SK-N-SH (cell line): ENCODE measurements at regions not wholly inside any gene's neighbourhood (a gene's known extent, or its start where the extent isn't known, plus 50 kb on each side); places are given as distances from the start of the nearest gene placed in this dataset.

Source experiments
- CTCF ChIA-PET: fragments of 300-600, 350-600 bp; formaldehyde crosslinking; extraction: SDS; loops from one replicate; lab custom pipeline; 2021; lab: Yijun Ruan, JAX
- POLR2A ChIA-PET: fragments of 350-600 bp; sonication (Branson Sonifier 250); formaldehyde crosslinking; extraction: SDS; loops from one replicate; lab custom pipeline; 2020; ENCODE audit warnings: antibody characterized with exemption, inconsistent platforms; lab: Yijun Ruan, JAX
- DNase-seq: peaks from one replicate; pipeline ENCODE4 v3.0.0; 2012
- H2AFZ ChIP-seq: fragments of 200-600 bp; sonication (generic); 2 replicates; pipeline ENCODE4 v1.8.1; 2016; ENCODE audit warnings: antibody characterized with exemption, mild to moderate bottlenecking, low read depth
- H3F3A ChIP-seq: fragments of 200-600 bp; sonication (generic); replicated peaks from 2 replicates; pipeline ENCODE3; 2016; ENCODE audit warnings: antibody characterized with exemption, mild to moderate bottlenecking; ENCODE audit not compliant: insufficient read depth
- H3K27ac ChIP-seq, 2 experiments: fragments of 200-500 bp in 1 of 2; fragments of 200-600 bp in 1 of 2; sonication (Bioruptor generic) in 1 of 2; sonication (generic), shearing (Covaris generic) in 1 of 2; 2 replicates each; pipeline versions ENCODE4 v1.5.1 to v1.6.1; 2014 to 2016; ENCODE audit warnings: low read depth in 2 of 2, inconsistent platforms in 1 of 2, low read length in 1 of 2, mild to moderate bottlenecking in 1 of 2, mixed read lengths in 1 of 2
- H3K27me3 ChIP-seq: fragments of 200-600 bp; sonication (generic), shearing (Covaris generic); 2 replicates; pipeline ENCODE4 v1.6.1; 2016; ENCODE audit warnings: mixed run types; ENCODE audit not compliant: insufficient read depth
- H3K36me3 ChIP-seq, 2 experiments: fragments of 200-500 bp in 1 of 2; fragments of 200-600 bp in 1 of 2; sonication (Bioruptor generic) in 1 of 2; sonication (generic) in 1 of 2; replicated peaks in 1 of 2; 2 replicates each; pipeline versions ENCODE3 to v1.5.1; 2014 to 2016; ENCODE audit warnings: low read length in 1 of 2, mild to moderate bottlenecking in 1 of 2; ENCODE audit not compliant: insufficient read depth in 2 of 2, control insufficient read depth in 1 of 2
- H3K4me1 ChIP-seq, 2 experiments: fragments of 200-500 bp in 1 of 2; fragments of 200-600 bp in 1 of 2; sonication (Bioruptor generic) in 1 of 2; sonication (generic), shearing (Covaris generic) in 1 of 2; 2 replicates each; pipeline versions ENCODE4 v1.5.1 to v1.6.1; 2014 to 2016; ENCODE audit warnings: low read depth in 1 of 2, low read length in 1 of 2, mixed run types in 1 of 2; ENCODE audit not compliant: insufficient read depth in 2 of 2, control insufficient read depth in 1 of 2
- H3K4me2 ChIP-seq: fragments of 200-600 bp; sonication (generic), shearing (Covaris generic); 2 replicates; pipeline ENCODE4 v1.6.1; 2017; ENCODE audit warnings: mixed run types
- H3K4me3 ChIP-seq, 2 experiments: fragments of 200-500 bp in 1 of 2; fragments of 200-600 bp in 1 of 2; sonication (Bioruptor generic) in 1 of 2; sonication (generic), shearing (Covaris generic) in 1 of 2; 2 replicates each; pipeline versions ENCODE4 v1.5.1 to v1.8.1; 2014 to 2016; ENCODE audit warnings: low read depth in 2 of 2, inconsistent platforms in 1 of 2, low read length in 1 of 2, mild to moderate bottlenecking in 1 of 2, mixed read lengths in 1 of 2, moderate library complexity in 1 of 2
- H3K79me2 ChIP-seq: fragments of 200-600 bp; sonication (generic); 2 replicates; pipeline ENCODE4 v1.8.1; 2017; ENCODE audit warnings: mild to moderate bottlenecking; ENCODE audit not compliant: insufficient read depth
- H3K9ac ChIP-seq: fragments of 200-600 bp; sonication (generic); 2 replicates; pipeline ENCODE4 v1.6.1; 2017; ENCODE audit warnings: mixed run types
- H3K9me2 ChIP-seq: fragments of 200-600 bp; sonication (generic); 2 replicates; pipeline ENCODE4 v1.6.1; 2017; ENCODE audit warnings: mixed run types
- H3K9me3 ChIP-seq: fragments of 200-600 bp; sonication (generic); 2 replicates; pipeline ENCODE4 v1.6.1; 2017; ENCODE audit warnings: mixed run types, mild to moderate bottlenecking, moderate library complexity
- H4K20me1 ChIP-seq: fragments of 200-600 bp; sonication (generic); 2 replicates; pipeline ENCODE4 v1.6.1; 2017; ENCODE audit warnings: mild to moderate bottlenecking, mixed run types; ENCODE audit not compliant: insufficient read depth
- CHD2 ChIP-seq: fragments of 150-350 bp; IDR thresholded peaks from 2 replicates; pipeline ENCODE4 v1.6.1; 2018; ENCODE audit warnings: low read length; ENCODE audit not compliant: partially characterized antibody
- EP300 ChIP-seq, 2 experiments: IDR thresholded peaks; 2 replicates each; pipeline versions ENCODE4 v1.4.0 to v1.6.1; 2012; ENCODE audit warnings: borderline replicate concordance in 1 of 2, low read depth in 1 of 2, low read length in 1 of 2
- EZH2phosphoT487 ChIP-seq: fragments of 200-600 bp; sonication (generic); IDR thresholded peaks from 2 replicates; pipeline ENCODE4 v1.6.1; 2017; ENCODE audit warnings: low read depth, mixed run types, mild to moderate bottlenecking, antibody characterized with exemption, moderate library complexity, borderline replicate concordance
- FOSL2 ChIP-seq: IDR thresholded peaks from 2 replicates; pipeline ENCODE4 v1.4.0; 2012; ENCODE audit warnings: low read depth, mild to moderate bottlenecking, moderate library complexity, borderline replicate concordance
- FOXJ3 ChIP-seq: sonication (generic); formaldehyde crosslinking; IDR thresholded peaks from 2 replicates; pipeline ENCODE4 v1.5.1; 2020; ENCODE audit warnings: mild to moderate bottlenecking, missing genetic modification reagents
- IRF3 ChIP-seq: fragments of 150-350 bp; IDR thresholded peaks from 2 replicates; pipeline ENCODE4 v1.6.1; 2016; ENCODE audit warnings: mild to moderate bottlenecking, low read depth, low read length
- JUND ChIP-seq: IDR thresholded peaks from 2 replicates; pipeline ENCODE4 v1.4.0; 2012
- MXI1 ChIP-seq: IDR thresholded peaks from 2 replicates; pipeline ENCODE4 v1.6.1; 2012; ENCODE audit warnings: mild to moderate bottlenecking, low read depth, low read length, improper control_type of control experiment
- NFIC ChIP-seq: IDR thresholded peaks from 2 replicates; pipeline ENCODE4 v1.4.0; 2012; ENCODE audit warnings: borderline replicate concordance
- PBX3 ChIP-seq: IDR thresholded peaks from 2 replicates; pipeline ENCODE4; 2012
- RCOR1 ChIP-seq: fragments of 150-350 bp; IDR thresholded peaks from 2 replicates; pipeline ENCODE4 v1.6.1; 2017; ENCODE audit warnings: antibody characterized with exemption, low read length
- RXRA ChIP-seq: IDR thresholded peaks from 2 replicates; pipeline ENCODE4 v1.4.0; 2012; ENCODE audit warnings: low read depth, mild to moderate bottlenecking, borderline replicate concordance
- SIN3A ChIP-seq: IDR thresholded peaks from 2 replicates; pipeline ENCODE4 v1.6.1; 2012; ENCODE audit warnings: low read depth, mild to moderate bottlenecking, low read length, moderate library complexity, borderline replicate concordance
- TEAD4 ChIP-seq: IDR thresholded peaks from 2 replicates; pipeline ENCODE4 v1.4.0; 2012; ENCODE audit warnings: mild to moderate bottlenecking, borderline replicate concordance; ENCODE audit not compliant: insufficient read depth
- ZBTB33 ChIP-seq: IDR thresholded peaks from 2 replicates; pipeline ENCODE4 v1.4.0; 2012; ENCODE audit warnings: low read depth, borderline replicate concordance
- WGBS: methylation state at CpG from one replicate; pipeline ENCODE4 v1.1.6; 2017; ENCODE audit warnings: low lambda C conversion rate; 5-methylcytosine and 5-hydroxymethylcytosine counted together

- H3K27ac ChIP-seq, result no peak overlapping the region
- H3K4me2 ChIP-seq, result no peak overlapping the region
- POLR2A ChIA-PET, result no interaction called here
- no peaks in the 10 kb centered on the region for H3K9me3 ChIP-seq
- CTCF ChIA-PET, result no interaction called here
- no peak overlapping the region for H3K4me3 ChIP-seq
- H3K27me3 ChIP-seq, result no peaks in the 10 kb centered on the region
- no peaks in the 10 kb centered on the region for H3K79me2 ChIP-seq
- H3K4me1 ChIP-seq, result no peaks in the 10 kb centered on the region
- H3F3A ChIP-seq, result no peaks in the 10 kb centered on the region
- no peak for DNase-seq
- TF ChIP-seq FOXJ3, result no peak
- no peaks in the 10 kb centered on the region for H3K36me3 ChIP-seq
- 10% methylated on average over 3 of the region's 3 CpGs for WGBS
- H2AFZ ChIP-seq, result no peak overlapping the region
- H4K20me1 ChIP-seq, result no peaks in the 10 kb centered on the region
- no peak overlapping the region for H3K9ac ChIP-seq
- H3K9me2 ChIP-seq, result no peaks in the 10 kb centered on the region
Observed at GRCh38 chr2:122867941-122868340, 1112.5 kb downstream of the TSN start.

- WGBS, result 44% methylated on average over 6 of the region's 6 CpGs
- no peak overlapping the region for H3K4me3 ChIP-seq
- no peaks in the 10 kb centered on the region for H3K27me3 ChIP-seq
- H3K4me2 ChIP-seq, result no peak overlapping the region
- no peaks in the 10 kb centered on the region for H3K36me3 ChIP-seq
- no peaks in the 10 kb centered on the region for H4K20me1 ChIP-seq
- no peak overlapping the region for H3K9ac ChIP-seq
- H3K9me2 ChIP-seq, result no peaks in the 10 kb centered on the region
- no peaks in the 10 kb centered on the region for H3K79me2 ChIP-seq
- ChIA-PET CTCF (interaction anchor here (0.6 kb wide), 1 partner anchor 753 kb away, joined by 3 read pairs; no protein-coding TSS in a partner anchor), POLR2A (no interaction called here)
- no peaks in the 10 kb centered on the region for H3K9me3 ChIP-seq
- no peaks in the 10 kb centered on the region for H3K4me1 ChIP-seq
- no peak for TF ChIP-seq MXI1
- TF ChIP-seq JUND, result no peak
- TF ChIP-seq TEAD4, result no peak
- no peak for TF ChIP-seq SIN3A
- no peak for TF ChIP-seq EZH2phosphoT487
- TF ChIP-seq ZBTB33, result no peak
- no peak for TF ChIP-seq RXRA
- TF ChIP-seq CHD2, result no peak
- no peak for TF ChIP-seq EP300 (IDR thresholded peaks at IDR 0.05; ENCODE audit: borderline replicate concordance in 1 of 2, low read depth in 1 of 2, low read length in 1 of 2)
- no peak for TF ChIP-seq RCOR1
- TF ChIP-seq NFIC, result no peak
- TF ChIP-seq IRF3, result no peak
- no peak for TF ChIP-seq FOSL2
- no peak for TF ChIP-seq PBX3
- H3K27ac ChIP-seq, result no peak overlapping the region
- DNase-seq, result no peak
- no peaks in the 10 kb centered on the region for H3F3A ChIP-seq
- no peak overlapping the region for H2AFZ ChIP-seq
Observed at GRCh38 chr2:122868646-122869275, 1113.3 kb downstream of the TSN start.
